Non-pigmented ciliary epithelial cell (primary cell): ENCODE measurements at regions not wholly inside any gene's neighbourhood (a gene's known extent, or its start where the extent isn't known, plus 50 kb on each side); places are given as distances from the start of the nearest gene placed in this dataset.
A peak's percentile ranks its signal among the peaks of the same experiment; 100 is the strongest.

ENCODE experiments used
- DNase-seq: peaks from one replicate; pipeline ENCODE4 v3.0.0-alpha.2; 2010; ENCODE audit warnings: low read depth

DNA sequence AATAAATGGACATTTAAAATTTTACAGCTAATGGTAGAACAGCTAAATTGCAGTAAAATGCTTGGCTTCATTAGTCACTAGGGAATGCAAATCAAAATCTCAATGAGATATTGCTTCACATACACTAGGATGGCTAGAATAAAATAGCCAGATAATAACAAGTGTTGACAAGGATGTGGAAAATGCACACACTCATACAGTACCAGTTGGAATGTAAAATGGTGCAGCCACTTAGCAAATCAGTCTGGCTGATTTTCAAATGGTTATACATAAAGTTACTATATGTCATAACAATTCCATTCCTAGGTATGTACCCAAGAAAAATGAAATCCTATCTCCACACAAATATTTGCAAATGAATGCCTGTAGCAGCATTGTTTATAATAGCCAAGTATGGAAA is 452.1 kb downstream of the HDGFL1 start:
- no peak for DNase-seq

DNA sequence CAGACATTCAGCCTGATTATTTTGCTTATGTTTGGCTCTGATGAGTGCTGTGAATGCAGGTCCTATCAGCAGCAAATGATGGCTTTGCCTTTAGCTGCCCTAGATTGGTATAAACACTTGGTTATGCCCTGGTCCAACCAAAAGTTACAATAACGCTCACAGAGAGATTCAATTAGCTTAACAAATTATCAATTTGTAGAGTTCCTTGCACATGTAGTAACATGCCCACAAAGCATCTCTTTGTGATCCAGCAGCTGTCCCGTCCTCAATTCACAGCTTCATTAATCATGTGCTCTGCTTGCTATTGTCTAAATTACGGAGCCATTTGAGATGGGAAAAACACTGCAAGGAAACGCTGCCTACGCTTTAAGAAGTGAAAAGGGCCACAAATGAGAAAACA is 457.9 kb downstream of the HDGFL1 start:
- DNase-seq, result no peak

DNA sequence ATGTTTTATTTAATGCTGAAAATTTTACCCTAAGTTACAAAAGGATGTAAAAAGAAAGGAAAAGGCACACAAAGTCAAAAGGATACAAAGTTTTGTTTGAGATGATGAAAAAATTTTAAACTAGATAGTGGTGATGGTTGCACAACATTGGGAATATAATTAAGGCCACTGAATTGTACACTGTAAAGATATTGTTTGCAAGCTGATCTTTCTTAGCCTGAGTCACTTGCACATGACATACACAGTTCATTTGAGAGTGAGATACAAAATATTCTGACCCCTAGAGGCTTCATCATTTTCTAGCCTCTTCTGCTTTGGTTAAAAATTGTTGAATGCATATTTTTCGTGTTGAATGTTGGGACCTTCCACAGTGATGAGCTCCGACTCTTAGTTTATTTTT is 462.6 kb downstream of the HDGFL1 start:
- no peak for DNase-seq

DNA sequence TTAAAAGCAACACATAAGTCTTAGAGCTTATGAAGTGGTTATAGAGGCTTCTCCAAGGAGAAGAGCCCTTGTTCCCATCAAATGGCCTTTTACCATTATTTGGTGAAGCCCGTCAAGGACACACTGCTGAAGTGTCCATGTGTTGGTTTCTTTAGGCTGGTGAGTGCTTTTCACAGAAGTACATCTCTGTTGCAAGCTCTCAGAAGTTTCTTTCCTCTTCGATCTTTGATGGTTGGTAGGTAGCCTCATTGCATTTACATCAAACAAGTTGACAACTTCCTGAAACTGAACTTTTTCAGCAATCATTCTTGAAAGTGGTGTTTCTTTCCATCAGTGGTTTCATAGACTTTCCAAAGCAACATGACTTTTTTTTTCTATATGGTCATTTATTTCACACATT is 465.6 kb downstream of the HDGFL1 start:
- DNase-seq, result no peak

DNA sequence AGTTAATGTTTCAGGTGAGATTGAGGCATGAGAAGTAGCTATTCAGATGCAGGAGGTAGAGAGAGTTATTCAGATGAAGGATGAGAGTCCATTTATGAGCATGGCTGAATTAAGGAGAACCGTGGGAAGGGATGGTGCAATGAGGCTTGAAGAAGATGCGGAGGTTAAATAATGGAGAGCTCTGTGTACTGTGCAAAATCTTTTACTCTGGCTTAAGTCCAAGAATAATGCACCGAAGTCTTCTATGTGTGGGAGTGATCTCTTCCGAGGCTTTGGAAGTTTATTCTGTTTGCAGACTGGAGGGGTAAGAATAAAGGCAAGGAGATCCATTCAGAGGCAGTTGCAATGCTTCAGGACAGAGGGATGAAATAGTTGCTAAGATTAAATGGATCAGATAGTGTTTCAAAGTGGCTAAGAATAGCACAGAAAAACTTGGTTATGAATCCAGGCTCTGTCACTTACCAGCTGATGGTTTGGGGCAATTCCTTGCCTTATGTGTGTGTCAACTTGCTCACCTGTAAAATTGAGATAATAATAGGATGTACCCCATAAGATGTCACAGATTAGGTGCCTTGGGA is 467.1 kb downstream of the HDGFL1 start:
- DNase-seq, result no peak

DNA sequence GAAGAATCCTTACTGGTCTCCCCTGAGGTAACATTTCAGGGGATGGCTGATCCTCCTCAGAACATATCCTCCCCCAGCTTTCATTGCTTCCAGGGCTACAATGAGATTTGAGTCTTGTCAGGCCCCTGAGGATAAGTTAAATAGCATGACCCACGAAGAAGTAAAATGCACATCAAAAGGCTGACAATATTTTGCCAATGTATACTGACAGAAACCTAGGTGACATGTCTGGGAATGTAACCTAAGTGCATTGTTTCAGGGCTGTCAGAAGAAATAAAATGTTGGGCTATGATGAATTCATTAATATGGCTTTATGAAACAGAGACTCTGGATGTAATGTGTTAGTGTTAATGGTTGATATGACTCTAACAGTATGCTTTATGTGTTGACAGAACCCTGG is 471.5 kb downstream of the HDGFL1 start:
- no peak for DNase-seq

DNA sequence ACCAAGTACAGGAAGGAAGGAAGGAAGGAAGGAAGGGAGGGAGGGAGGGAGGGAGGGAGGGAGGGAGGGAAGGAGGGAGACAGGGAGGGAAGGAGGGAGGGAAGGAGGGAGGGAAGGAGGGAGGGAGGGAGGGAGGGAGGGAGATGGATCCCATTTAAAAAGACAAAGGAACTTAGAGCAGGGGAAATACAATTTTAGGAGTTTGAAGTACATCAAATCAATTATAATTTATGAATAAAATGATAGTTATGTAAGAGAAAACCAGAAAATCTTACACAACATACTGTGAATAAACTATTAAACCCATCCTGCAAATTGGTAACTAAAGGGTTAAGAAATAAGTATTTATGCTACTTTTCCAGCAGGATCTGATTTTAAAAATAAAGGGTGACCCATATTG is 475.9 kb downstream of the HDGFL1 start:
- DNase-seq, result no peak

DNA sequence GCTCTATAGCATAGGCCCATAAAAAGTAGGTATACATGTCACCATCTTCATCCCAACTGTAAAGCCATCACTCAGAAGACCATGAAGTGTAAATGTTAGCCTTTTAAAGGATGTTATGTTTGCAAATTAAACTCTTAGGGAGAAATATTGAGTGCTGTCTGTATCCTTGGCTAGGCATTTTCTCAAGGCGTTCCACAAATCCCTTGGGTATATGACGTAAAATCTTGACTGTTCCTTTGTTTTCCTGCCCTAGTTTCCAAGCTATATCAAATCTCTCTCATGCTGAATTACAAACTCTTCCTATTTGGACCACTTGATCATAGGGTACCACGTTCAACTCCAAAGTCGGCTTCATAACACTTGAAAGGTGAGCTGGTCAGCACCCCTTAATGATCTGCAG is 486.2 kb downstream of the HDGFL1 start:
- no peak for DNase-seq

DNA sequence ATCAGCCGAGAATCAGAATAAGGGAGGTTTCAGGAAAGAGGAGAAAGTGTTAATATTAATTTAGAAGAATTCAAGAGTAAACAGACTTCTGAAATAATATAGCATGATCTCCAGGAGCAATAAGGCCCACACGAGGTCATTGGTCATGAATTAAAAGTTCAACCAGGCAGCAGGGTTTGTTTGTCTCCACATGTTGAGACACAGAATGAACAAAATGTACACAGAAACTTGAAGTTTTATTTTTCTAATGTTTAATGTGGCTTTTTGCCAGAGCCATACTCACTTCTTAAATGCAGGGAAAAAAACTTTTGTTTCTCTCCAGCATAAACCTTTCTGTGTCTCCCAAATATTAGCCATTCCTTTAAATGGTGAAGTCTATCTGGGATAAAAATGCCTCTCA is 504.5 kb downstream of the HDGFL1 start:
- DNase-seq, result no peak

DNA sequence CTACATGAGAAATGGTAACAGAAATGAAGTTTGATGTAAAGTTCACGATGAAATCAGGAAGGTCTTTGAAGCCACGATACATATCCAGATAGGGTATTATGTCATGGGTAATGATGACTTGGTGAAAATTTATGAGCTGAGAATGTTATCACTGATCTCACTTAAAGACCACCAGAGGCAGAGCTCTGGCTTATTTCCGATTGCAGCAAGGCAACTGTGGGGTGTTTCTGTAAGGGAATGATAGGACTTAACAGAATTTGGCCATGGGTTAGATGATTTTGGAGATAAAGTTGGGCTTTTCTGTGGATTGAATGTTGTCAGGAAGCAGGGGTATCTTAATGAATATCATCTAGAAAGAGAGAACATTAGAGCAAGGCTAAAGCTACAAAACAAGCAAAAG is 508.4 kb downstream of the HDGFL1 start:
- DNase-seq, result no peak

DNA sequence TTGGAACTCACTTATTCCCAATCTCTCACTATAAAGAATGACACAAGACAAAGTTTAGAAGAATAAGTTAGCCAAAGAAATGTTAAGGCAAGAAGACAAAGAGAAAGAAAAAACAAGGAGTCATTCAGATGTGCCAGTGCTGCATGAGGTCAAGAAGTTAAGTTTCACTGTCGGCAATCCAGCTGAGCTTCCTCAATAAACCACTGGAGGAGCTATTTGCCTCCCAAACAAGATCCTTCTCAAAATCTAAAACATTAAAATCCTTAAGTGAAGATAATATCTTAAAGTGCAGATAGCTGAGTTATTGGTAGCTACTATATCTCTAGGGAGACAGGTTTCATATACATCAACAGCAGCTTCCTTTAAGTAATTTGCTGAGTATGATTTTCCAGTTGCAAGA is 512.3 kb downstream of the HDGFL1 start:
- no peak for DNase-seq

DNA sequence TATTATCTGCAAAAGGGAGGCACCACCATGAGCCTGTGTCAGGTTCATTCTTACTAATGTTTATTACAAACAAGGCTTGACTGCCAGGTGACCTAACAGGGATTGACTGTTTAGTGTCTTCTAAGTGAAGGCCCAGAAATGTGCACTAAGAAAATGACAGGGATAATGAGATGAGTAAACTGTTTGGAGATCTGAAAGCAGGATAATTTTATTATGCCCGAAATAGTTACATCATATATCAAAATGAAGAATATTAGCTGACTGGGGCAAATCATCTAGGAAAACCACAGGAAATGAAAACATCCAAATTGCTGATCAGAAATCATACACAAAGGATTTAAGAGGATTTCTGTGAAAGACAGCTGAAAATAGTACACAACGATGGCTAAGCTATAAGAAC is 516.7 kb downstream of the HDGFL1 start:
- no peak for DNase-seq

DNA sequence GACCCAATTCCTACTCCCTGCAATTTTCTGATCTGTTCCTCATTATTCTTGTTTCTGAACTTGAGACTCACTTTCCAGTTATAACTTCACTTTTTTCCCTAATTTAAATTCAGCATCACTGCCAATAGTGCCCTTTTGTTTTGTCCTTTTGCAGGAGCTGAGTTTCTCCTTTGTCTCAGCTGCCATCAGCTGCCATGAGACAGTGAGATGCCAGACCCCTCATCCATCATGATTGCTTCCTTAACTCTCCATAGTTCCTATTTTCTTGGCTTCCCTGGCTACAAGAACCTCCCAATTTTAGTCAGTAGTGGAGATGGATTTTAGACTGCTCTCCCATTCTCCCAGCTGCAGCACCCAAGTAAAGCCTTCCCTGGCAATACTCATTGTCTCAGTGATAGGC is 518.1 kb downstream of the HDGFL1 start:
- no peak for DNase-seq

DNA sequence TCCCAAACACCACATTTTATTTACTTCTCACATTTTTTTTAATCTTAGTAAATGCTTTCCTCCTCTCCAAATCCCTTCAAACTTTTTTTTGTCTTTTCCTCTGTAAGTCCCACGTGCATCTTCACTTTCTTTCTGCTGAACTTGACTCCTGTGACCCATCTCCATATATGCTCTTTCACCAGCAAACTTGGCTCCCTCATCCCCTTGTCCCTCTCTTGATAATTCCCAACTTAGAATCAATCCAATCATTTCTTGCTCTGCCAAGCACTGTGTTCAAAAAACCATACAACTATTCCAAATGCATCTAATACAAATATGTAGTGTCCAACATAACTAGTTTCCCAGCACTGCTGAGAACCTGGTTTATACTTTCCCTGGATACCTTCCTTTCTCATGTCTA is 519.4 kb downstream of the HDGFL1 start:
- no peak for DNase-seq

DNA sequence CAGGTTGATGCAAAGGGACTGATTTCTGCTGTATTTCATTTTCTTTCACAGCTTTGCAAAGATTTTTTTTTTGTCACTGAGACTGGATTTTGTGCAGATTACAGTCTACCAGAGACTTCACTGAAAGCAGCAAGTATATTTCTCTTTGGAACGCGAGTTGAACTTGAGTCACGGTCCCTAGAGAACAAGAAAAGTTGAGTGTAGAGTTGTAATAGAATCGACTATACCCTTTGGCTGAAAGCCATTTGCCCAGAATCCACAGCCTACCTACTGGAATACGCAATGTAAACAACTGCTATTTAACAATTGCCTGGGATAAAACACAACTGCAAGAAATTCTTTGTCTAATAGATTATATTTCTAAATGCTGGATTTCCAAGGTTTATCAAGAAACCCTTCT is 520.6 kb downstream of the HDGFL1 start:
- no peak for DNase-seq

DNA sequence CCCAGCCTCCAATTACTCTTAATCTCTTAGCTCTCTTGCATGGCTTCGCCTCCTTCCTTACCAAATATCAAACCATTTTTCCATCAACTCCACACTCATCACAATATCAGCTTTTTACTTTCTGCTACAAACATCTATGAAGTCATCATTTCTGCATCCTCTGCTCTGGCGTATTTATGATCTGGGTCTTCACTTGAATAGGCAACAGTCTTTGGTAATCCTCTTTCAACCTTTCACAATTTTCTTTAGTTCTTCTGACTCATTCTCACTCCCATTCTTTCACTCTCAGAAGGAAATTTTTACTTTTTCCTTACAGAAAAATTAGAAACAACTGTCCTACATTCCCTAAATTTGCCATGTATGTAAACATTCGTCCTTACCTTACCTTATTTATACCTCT is 522.4 kb downstream of the HDGFL1 start:
- no peak for DNase-seq

DNA sequence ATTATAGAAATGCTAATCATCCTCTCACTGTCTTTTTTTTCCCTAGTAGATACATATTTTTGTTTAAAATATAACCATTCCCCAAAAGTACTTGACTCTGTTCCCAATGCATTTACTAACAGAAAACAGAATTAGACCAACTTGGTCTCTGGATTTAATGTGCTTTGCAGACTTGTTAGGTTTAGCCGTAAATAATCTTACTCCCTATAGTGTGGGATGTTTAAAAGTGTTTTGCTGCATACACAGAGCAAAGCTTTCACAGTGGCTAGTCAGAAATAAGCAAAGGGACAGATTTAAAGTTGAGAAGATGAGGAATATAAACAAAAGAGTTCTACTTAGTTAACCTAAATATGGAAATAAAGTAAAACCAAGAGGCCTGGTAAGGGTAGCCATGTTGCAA is 527.5 kb downstream of the HDGFL1 start:
- no peak for DNase-seq

DNA sequence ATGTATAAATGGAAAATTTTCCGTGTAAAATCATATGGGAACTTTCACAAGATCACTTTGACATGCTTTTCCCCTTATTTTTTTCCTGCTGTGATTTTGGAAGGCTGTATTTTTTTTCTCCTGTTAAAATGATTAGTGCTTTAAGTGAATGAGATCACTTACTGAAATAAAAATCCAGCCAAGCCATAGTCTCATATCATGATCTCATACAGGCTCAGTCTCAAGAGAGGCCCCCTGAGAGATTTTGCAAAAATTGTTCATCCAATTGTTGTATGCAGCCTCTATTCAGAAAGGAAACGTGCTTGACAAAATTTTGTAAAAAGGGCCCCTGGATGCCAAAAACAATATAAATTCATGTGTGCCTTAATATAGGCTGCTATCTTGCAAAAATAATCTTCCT is 528.2 kb downstream of the HDGFL1 start:
- no peak for DNase-seq

DNA sequence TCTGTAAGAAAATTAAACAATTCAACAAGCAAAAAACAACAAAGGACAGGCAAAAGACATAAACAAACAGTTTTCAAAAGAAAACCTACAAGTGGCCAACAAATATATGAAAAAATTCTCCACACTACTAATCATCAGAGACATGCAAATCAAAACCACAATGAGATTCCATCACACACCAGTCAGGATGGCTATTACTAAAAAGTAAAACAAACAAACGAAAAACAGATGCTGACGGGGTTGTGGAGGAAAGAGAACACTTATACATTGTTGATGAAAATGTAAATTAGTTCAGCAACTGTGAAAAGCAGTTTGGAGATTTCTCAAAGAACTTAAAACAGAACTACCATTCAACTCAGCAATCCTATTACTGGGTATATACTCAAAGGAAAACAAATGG is 537.6 kb downstream of the HDGFL1 start:
- peak; percentile 47 for DNase-seq

DNA sequence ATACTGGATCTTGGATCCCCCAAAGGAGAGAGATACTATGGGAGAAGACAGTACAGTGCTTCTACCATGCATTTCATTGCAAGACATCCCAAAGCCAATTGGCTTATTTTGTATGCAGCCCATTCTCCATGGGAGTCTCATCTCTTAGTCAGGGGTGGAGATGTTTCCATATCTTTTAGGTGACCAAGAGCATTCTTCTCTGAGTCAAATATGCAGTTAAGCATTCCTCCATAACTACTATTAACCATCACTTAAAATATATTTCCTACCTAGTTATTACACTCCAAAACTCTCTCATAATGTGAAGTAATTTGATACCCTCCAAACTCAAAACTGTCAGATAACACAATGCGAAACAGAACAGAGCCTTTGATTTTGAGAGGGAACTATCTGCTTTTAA is 542.6 kb downstream of the HDGFL1 start:
- peak; percentile 36 for DNase-seq

DNA sequence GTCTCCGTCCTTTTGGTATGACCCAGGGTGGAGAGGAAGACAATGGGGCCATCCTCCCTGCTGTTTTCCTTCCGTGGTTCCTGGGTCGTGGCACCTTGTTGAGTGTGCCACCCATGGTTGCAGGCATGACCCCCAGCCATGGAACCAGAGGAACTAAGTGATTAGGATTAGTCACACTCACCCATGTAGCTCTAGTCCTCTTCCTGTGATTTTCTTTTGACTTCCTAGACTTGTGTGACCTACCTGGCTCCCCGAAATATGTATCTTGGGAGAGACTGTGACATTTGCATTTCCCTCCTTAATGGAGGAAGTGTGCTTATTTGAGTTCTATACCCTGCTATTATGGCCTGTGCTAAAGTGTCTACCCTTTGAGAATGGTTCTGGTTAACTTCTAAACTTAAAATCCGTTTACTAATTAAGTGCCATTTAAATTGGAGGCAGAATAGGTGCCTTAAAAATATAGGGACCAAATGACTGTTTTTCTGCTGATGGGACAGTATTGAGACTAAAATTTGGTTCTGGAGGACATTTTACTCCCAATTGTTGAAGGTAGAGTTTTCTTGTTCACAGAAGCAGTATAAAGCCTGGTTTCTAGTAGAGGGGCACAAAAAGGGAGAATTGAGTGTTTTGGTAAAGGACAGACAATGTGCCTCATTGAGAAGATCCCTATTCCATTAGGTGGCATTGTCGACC is 545.6 kb downstream of the HDGFL1 start:
- no peak for DNase-seq

DNA sequence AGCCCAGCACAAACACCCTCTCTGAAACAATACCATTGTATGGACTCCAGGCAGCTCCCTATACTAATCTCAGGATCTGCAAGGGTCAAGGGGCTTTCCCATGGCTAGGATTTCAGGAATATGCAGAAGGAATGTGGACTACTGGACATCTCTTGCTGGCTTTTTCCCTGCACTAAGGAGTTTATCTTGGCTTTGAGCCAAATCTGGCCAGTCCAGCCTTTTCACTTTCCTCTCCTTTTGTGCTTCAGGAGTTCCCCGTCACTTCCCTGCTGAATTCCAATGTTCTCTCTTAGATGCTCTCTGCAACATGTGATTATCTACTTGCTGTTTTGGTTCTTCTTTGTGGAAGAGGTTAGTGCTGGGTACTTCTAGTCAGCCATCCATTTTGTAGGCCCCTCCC is 568.2 kb downstream of the HDGFL1 start:
- DNase-seq, result peak; percentile 19

DNA sequence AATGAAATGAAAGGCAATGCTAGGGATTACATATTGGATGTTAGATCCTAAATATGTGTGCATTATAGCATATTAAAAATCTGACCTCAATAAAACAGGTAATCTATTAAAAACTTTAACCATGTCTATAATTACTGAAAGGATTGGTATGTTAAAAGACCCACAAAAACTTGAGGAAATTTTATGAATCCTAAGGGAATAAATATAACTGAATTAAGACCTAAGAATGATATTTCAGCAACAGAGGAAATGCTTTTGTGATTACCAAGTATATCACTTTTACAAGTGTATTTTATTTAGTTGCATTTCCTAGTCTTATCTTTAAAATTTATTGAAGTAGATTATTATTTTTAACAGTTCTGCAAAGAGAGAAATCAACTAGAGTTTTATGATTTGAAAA is 571.5 kb downstream of the HDGFL1 start:
- no peak for DNase-seq

DNA sequence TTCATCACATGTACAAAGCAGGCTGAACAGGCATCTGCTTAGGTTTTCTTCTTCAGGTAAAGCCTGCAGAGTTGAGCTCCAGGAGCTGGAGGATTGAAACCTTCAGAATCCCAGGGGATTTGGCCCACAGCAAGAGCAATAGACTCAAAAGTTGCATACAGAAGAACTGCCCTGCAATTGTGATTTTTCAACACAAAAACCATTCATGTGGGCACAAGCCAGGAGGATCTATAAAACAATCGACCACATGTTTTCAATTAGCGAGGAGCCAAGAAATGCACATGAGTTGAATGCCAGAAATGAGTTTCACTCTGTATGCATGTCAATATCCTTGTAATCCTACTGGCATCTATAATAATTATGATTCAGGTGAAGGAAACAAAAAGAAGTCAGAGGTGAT is 576.4 kb downstream of the HDGFL1 start:
- DNase-seq, result no peak
